Head of caudate nucleus (tissue), 42 donors: ENCODE measurements at regions not wholly inside any gene's neighbourhood (a gene's known extent, or its start where the extent isn't known, plus 50 kb on each side); places are given as distances from the start of the nearest gene placed in this dataset.
"Not testable (repeated sequence)": the region's sequence is repeated elsewhere in the genome, so short reads cannot be mapped to it uniquely, and the experiment has no call there.

ENCODE experiments used
- DNase-seq, 42 donors: peaks; one replicate each; pipeline versions ENCODE4 v3.0.0 to v3.0.0-alpha.2; 2020 to 2021; ENCODE audit warnings: mixed read lengths in 7 of 42
- intact Hi-C: fragments of 100-400 bp; cut with DNase I; formaldehyde crosslinking; loops from one replicate; pipeline ENCODE4 v1.15.0; 2022

DNA sequence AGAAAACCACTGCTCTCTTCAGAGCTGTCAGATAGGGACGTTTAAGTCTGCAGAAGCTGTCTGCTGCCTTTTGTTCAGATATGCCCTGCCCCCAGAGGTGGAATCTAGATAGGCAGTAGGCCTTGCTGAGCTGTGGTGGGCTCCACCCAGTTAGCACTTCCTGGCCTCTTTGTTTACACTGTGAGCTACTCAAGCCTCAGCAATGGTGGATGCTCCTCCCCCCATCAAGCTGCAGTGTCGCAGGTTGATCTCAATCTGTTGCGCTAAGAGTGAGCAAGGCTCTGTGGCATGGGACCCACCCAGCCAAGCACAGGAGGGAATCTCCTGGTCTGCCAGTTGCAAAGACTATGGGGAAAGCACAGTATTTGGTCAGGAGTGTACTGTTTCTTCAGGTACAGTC is 59.2 kb upstream of the ZNF641 start:
- intact Hi-C loops, DNase-seq: not testable (repeated sequence)

DNA sequence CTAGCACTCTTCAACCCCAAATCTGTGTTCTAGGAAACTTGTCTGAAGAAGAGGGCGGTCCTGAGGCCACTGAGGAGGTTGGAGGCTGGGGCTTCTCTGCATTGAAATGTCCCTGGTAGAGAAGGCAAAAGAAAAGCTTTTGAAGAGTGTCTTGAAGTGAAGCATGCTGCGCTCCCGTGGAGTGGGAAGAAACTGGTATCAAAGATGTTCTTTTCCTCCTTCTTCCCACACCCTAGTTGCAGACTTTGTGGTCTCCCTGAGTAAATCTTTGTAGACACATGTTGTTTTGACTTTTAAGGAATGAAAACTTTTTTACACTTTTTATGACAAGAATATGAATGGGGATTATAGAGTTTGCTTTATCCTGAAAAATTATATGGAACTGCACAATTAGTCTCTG is 59.0 kb upstream of the ANP32D start:
- intact Hi-C loops = no loop called here
- peak in 1 of 42 donors; percentile 2 for DNase-seq

DNA sequence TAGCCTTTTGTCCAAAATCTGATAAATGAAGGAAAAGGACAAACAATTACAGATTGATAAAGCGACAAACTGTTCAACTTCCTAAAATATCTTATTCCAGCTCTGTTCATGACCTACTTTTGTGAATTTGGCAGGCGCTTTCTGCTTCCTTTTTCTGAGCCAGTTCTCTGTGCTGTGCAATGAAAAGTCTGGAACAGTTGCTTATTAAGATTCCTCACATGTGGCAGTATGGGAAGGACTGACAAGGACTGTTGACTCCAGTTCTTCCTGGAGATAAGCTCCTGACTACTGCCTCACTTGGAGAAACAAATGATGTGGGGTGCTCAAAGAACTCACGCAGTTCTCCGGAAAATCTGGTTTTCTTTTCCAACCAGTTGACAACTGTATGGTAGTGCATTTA is 58.3 kb upstream of the ANP32D start:
- intact Hi-C loops = no loop called here
- DNase-seq = peak in 15 of 42 donors; percentile 4 to 54 (median 18)

DNA sequence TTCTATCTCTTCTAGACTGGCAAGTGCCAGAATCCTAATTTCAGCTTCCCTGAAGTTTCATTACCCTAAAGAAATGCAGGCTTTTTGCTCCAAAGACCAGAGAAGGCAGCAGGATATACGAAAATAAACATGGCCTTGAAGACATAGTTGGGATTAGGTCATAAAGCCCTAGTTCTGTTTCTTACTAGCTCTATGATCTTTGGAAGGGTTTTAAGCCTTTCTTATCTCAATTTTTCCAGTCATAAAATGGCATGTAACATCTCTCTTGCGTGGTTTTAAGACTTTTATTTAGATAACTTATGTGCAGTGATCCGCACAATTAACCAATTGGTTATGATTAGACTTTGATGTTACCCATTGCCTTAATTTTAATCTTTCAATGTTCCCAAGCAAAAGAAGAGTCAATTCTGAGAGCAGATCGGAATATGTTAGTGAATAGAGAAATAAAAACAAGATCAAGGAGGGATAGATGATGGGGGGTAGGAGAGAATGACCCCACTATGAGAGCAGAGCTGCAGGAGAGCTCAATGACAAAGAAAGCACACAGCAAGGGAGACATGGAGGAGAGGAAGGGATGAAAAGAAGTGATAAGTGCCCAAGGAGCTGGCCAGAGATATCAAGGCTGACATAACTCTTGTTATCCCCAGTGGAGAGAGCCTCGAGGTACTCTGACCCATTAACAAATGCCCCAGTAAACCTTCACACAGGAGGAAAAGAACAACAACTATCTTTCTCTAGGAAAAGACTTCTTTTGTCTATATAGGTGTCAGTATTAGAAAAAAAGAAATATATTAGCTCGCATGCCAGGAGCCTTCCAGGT is 53.0 kb upstream of the ANP32D start:
- no peak for DNase-seq
- intact Hi-C loops = no loop called here

DNA sequence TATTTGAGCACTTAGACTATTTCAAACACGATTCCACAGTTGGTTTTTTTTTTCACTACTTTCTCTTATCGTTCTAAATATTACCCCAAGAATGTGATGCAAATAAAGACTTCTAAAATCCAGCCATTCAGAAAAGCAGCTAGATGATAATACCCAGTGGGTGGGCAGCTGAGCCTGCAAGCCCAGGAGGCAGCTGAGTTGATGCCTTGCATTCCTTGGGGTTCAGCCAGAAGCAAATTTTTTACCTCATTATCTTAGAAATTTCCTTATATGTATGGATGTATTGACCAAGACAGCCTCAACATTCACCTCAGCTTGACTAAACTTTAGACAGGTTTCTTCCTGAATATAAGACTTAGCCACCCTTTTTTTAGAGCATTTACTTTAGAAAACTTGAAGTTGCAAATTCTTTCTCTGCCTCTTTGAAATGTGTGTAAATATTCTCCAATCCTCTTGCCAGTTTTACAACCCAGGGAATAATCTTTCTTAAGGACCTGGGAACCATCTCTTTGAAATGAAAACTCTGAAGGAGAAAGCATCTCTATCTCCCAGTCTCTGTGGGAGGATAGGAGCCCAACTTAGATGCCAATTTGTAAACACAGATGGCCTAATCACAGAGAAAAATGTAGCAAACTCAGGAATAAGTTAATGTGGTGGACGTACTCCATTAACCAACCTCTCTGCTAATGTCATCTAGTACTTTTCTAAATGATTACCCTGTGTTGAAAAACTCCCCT is 52.2 kb upstream of the ANP32D start:
- DNase-seq = no peak
- intact Hi-C loops = no loop called here

DNA sequence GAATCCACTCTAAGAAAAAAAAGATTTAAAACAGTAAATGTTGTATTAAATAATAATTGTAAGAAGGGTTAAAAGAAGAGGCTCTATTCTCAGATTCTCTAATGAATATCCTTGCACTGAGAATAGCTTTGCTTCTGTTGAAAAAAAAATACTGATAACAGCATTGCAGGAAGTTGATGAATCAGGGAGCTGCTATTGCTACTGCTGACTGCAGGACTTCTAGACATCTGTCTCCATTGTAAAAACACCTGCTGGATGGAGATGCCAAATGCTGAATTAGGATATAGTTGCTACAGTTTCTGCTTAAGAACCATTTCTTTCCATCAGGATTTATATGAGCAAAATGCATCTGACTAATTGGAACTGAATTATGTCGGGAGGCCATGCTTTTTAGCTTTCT is 50.3 kb upstream of the ANP32D start:
- no peak for DNase-seq
- intact Hi-C loops = no loop called here
